Stimulated activated naive B cell treated with anti-CD40 and anti-IgM and Interleukin-4, amounts not matched to agents 10 μg/mL and 1 μg/mL and 100 μg/mL, for 72 hours (primary cell): ENCODE measurements at regions not wholly inside any gene's neighbourhood (a gene's known extent, or its start where the extent isn't known, plus 50 kb on each side); places are given as distances from the start of the nearest gene placed in this dataset.
A peak's percentile ranks its signal among the peaks of the same experiment; 100 is the strongest.

Source experiments
- ATAC-seq, 2 donors: fragments of 150-1000 bp; cut with Tn5 transposase; replicated peaks; 2 replicates each; pipeline ENCODE4 v1.10.0; 2021; ENCODE audit warnings: moderate library complexity in 1 of 2
- DNase-seq: peaks from one replicate; pipeline ENCODE4 v3.0.0; 2021
- H3K27ac Mint-ChIP-seq: one replicate; pipeline ENCODE4 v1.8.0; 2022; ENCODE audit warnings: mild to moderate bottlenecking, mixed read lengths
- H3K27me3 Mint-ChIP-seq, 2 donors: one replicate each; pipeline ENCODE4 v1.8.0; 2022; ENCODE audit warnings: mixed read lengths in 2 of 2
- H3K36me3 Mint-ChIP-seq, 2 donors: one replicate each; pipeline ENCODE4 v1.8.0; 2022; ENCODE audit warnings: mixed read lengths in 2 of 2, mild to moderate bottlenecking in 1 of 2
- H3K4me1 Mint-ChIP-seq, 2 donors: one replicate each; pipeline ENCODE4 v1.8.0; 2022; ENCODE audit warnings: mixed read lengths in 2 of 2, mild to moderate bottlenecking in 1 of 2
- H3K4me3 Mint-ChIP-seq, 2 donors: one replicate each; pipeline ENCODE4 v1.8.0; 2022; ENCODE audit warnings: mild to moderate bottlenecking in 2 of 2, mixed read lengths in 2 of 2, moderate library complexity in 1 of 2
- H3K9me3 Mint-ChIP-seq, 2 donors: one replicate each; pipeline ENCODE4 v1.8.0; 2022; ENCODE audit warnings: mixed read lengths in 2 of 2, mild to moderate bottlenecking in 1 of 2

DNA sequence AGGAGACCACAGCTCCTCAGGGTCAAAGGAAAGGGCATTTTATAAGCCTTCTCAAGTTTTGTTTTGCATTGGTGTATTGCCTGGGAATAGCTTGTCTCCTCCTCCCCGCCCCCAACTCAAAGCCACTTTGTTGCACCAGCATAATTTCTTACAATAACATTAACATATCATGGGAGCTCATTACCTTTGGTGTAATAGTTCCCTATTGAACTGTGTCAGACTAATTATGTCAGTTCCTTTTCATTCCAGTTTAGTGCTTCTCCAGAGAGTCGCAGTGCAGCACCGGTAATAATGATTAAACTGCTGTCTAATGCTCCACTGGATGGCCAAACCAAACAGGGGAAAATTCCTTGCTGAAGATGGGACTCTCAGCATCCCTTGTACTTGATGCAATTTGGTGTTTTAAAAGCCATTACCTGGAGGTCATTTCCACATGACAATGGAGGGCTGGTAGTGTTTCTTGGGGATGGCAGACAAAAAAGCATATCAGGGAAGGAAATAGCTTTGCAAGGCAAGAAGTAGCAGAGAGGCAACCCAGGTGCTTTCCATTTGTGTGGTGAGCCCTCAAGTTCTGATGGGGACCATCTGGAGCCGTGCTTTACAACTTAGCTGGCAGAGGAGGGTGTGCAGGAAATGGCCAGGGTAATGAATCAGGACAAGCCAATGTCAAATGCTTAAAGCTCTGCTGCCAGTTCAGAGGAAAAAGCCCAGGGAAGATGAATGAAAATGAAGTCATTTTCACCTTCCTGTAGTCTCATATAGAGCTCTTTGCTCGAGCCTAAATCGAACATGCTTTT lies 91.5 kb upstream of the NLRP1 start:
- ATAC-seq: peak in 1 of 2 donors; percentile 14
- Mint-ChIP-seq H3K27ac (no peak overlapping the region), H3K36me3 (no peaks in the 10 kb centered on the region), H3K27me3 (peaks cover 14 to 17% of the 10 kb centered on the region in 2 donors), H3K9me3 (peaks cover 0 to 10% of the 10 kb centered on the region in 2 donors), H3K4me3 (no peak overlapping the region), H3K4me1 (peaks cover 18 to 21% of the 10 kb centered on the region in 2 donors)
- no peak for DNase-seq

- Mint-ChIP-seq H3K27me3 (peaks cover 27% of the 10 kb centered on the region in 2 donors), H3K27ac (no peak overlapping the region), H3K4me1 (peaks cover 18 to 21% of the 10 kb centered on the region in 2 donors), H3K36me3 (no peaks in the 10 kb centered on the region), H3K9me3 (peaks cover 0 to 10% of the 10 kb centered on the region in 2 donors), H3K4me3 (no peak overlapping the region)
- DNase-seq (no peak), ATAC-seq (no peak)
These were observed 93.3 kb upstream of the NLRP1 start for GRCh38 chr17:5677620-5678019.

- peaks cover 0 to 10% of the 10 kb centered on the region in 2 donors for H3K9me3 Mint-ChIP-seq
- H3K27ac Mint-ChIP-seq: no peak overlapping the region
- H3K4me3 Mint-ChIP-seq: no peak overlapping the region
- no peak for DNase-seq
- peaks cover 26 to 30% of the 10 kb centered on the region in 2 donors for H3K27me3 Mint-ChIP-seq
- no peak for ATAC-seq
- H3K36me3 Mint-ChIP-seq: no peaks in the 10 kb centered on the region
- H3K4me1 Mint-ChIP-seq: peaks cover 12 to 17% of the 10 kb centered on the region in 2 donors
These were observed 93.9 kb upstream of the NLRP1 start for GRCh38 chr17:5678171-5678570.

- ATAC-seq (no peak), DNase-seq (no peak)
- peaks cover 25 to 27% of the 10 kb centered on the region in 2 donors for H3K27me3 Mint-ChIP-seq
- H3K9me3 Mint-ChIP-seq: peaks cover 0 to 7% of the 10 kb centered on the region in 2 donors
- no peak overlapping the region for H3K27ac Mint-ChIP-seq
- no peaks in the 10 kb centered on the region for H3K36me3 Mint-ChIP-seq
- H3K4me1 Mint-ChIP-seq: peaks cover 6 to 10% of the 10 kb centered on the region in 2 donors
- H3K4me3 Mint-ChIP-seq: no peak overlapping the region
These were observed 96.5 kb upstream of the NLRP1 start for GRCh38 chr17:5680766-5681165.

DNA sequence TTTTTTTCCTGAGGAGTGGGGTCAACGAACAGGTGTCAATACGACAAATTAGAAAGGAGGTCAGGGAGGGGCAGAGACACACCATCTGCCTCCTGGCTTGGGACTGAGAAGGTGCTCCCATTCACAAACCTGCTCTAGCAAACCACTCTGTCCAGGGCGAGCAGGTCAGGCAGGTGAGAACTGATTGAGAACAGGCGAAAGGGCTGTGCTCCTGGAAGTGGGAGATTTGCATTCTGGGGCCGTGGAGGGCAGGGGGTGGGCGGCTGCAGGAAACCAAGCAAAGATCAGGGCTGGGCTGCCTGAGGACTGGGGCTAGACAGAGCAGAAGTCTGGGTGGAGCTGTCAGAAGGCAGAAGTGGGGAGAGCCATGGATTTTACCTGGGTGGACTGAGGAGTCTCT lies 98.9 kb upstream of the NLRP1 start:
- Mint-ChIP-seq H3K27ac (no peak overlapping the region), H3K9me3 (peaks cover 0 to 7% of the 10 kb centered on the region in 2 donors), H3K4me3 (no peak overlapping the region), H3K36me3 (no peaks in the 10 kb centered on the region), H3K27me3 (peaks cover 32 to 38% of the 10 kb centered on the region in 2 donors), H3K4me1 (no peaks in the 10 kb centered on the region)
- DNase-seq: no peak
- no peak for ATAC-seq

- Mint-ChIP-seq H3K9me3 (no peaks in the 10 kb centered on the region), H3K36me3 (no peaks in the 10 kb centered on the region), H3K4me3 (no peak overlapping the region), H3K27me3 (peaks cover 42 to 47% of the 10 kb centered on the region in 2 donors), H3K4me1 (no peaks in the 10 kb centered on the region), H3K27ac (no peak overlapping the region)
- DNase-seq (no peak), ATAC-seq (no peak)
These were observed 101.8 kb upstream of the NLRP1 start for GRCh38 chr17:5686074-5686635.

- ATAC-seq (no peak), DNase-seq (no peak)
- H3K27ac Mint-ChIP-seq: no peak overlapping the region
- H3K4me3 Mint-ChIP-seq: no peak overlapping the region
- H3K4me1 Mint-ChIP-seq: no peaks in the 10 kb centered on the region
- peaks cover 32 to 37% of the 10 kb centered on the region in 2 donors for H3K27me3 Mint-ChIP-seq
- H3K9me3 Mint-ChIP-seq: no peaks in the 10 kb centered on the region
- no peaks in the 10 kb centered on the region for H3K36me3 Mint-ChIP-seq
These were observed 103.3 kb upstream of the NLRP1 start for GRCh38 chr17:5687646-5688045.

DNA sequence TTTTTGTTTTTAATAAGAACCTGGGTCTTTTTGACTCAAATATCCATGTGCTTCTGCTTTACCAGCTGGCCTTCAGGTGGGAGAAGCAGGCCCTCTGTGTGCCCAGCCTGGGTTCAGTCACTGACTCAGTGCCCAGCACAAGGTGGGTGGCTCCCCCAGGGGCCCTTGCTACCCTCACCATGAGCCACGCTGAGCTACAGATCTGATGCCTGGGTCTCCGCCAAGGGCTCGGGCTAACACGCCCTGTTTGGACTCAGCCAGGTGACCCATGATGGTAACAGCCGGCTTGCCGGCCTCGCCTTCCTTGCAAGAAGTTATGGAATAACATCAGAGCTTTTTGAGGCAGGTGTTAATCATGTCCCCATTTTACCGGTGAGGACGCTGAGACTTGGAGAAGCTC lies 109.5 kb upstream of the NLRP1 start:
- Mint-ChIP-seq H3K4me3 (no peak overlapping the region), H3K27ac (no peak overlapping the region), H3K36me3 (no peaks in the 10 kb centered on the region), H3K9me3 (no peaks in the 10 kb centered on the region), H3K27me3 (peaks cover 22 to 34% of the 10 kb centered on the region in 2 donors), H3K4me1 (no peaks in the 10 kb centered on the region)
- DNase-seq (no peak), ATAC-seq (no peak)

- DNase-seq: no peak
- H3K27me3 Mint-ChIP-seq: peaks cover 20 to 32% of the 10 kb centered on the region in 2 donors
- no peaks in the 10 kb centered on the region for H3K36me3 Mint-ChIP-seq
- ATAC-seq: no peak
- H3K4me1 Mint-ChIP-seq: no peaks in the 10 kb centered on the region
- H3K27ac Mint-ChIP-seq: no peak overlapping the region
- H3K9me3 Mint-ChIP-seq: peaks cover 0 to 2% of the 10 kb centered on the region in 2 donors
- no peak overlapping the region for H3K4me3 Mint-ChIP-seq
These were observed 110.2 kb upstream of the NLRP1 start for GRCh38 chr17:5694551-5694950.

DNA sequence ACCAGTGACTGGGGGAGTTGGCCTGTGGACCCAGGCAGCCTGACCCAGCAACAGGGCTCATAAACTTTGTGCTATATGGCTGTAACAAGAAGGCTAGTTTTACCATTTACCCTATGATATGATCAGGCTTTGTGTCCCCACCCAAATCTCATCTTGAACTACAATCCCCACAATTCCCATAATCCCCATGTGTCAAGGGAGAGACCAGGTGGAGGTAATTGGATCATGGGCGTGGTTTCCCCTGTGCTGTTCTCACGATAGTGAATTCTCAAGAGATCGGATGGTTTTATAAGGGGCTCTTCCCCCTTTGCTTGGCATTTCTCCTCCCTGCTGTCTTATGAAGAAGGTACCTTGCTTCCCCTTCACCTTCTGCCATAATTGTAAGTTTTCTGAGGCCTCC lies 111.2 kb upstream of the NLRP1 start:
- no peak overlapping the region for H3K4me3 Mint-ChIP-seq
- H3K27me3 Mint-ChIP-seq: peaks cover 13 to 26% of the 10 kb centered on the region in 2 donors
- no peaks in the 10 kb centered on the region for H3K4me1 Mint-ChIP-seq
- no peak for ATAC-seq
- H3K9me3 Mint-ChIP-seq: peaks cover 0 to 2% of the 10 kb centered on the region in 2 donors
- H3K36me3 Mint-ChIP-seq: no peaks in the 10 kb centered on the region
- DNase-seq: no peak
- no peak overlapping the region for H3K27ac Mint-ChIP-seq

DNA sequence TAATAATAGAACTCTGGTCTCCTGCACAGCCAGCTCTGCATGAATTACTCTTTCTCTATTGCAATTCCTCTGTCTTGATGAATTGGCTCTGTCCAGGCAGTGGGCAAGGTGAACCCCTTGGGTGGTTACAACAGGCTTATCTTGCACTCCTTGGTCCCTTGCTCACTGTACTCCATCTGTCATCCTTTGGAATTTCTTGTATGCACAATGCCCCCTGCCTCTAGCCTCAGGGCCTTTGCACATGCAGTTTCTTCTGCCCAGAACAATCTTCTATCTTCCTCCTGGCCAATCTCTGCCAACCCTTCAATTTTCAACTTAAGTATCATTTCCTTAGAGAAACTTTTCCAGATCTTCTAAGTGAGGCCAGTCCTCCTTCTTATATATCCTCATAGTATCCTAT lies 114.7 kb upstream of the NLRP1 start:
- no peak for DNase-seq
- ATAC-seq: no peak
- Mint-ChIP-seq H3K4me3 (no peak overlapping the region), H3K36me3 (no peaks in the 10 kb centered on the region), H3K27me3 (peaks cover 34 to 55% of the 10 kb centered on the region in 2 donors), H3K4me1 (no peaks in the 10 kb centered on the region), H3K9me3 (peaks cover 3 to 7% of the 10 kb centered on the region in 2 donors), H3K27ac (no peak overlapping the region)

DNA sequence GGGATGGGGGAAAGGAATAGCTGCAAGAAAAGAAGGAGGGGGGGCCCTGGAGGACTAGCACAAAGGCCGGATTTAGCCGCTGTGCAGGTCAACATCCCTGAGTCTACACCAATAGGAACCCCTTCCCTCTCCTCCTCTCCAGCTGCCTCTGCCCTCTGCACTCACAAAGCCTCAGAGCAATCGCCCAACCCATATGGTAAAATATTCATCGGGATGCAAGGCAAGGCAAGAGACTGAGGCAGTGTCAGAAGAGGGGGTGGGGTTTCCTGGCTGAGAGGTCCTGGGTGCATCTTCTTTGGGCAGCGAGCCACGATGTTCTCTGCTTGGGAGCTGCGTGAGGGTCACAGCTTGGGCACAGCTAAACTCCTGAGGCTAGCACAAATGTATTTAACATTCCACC lies 115.5 kb upstream of the NLRP1 start:
- peaks cover 3 to 7% of the 10 kb centered on the region in 2 donors for H3K9me3 Mint-ChIP-seq
- ATAC-seq: no peak
- no peak overlapping the region for H3K4me3 Mint-ChIP-seq
- peaks cover 36 to 56% of the 10 kb centered on the region in 2 donors for H3K27me3 Mint-ChIP-seq
- H3K27ac Mint-ChIP-seq: no peak overlapping the region
- DNase-seq: no peak
- H3K4me1 Mint-ChIP-seq: no peaks in the 10 kb centered on the region
- H3K36me3 Mint-ChIP-seq: no peaks in the 10 kb centered on the region

DNA sequence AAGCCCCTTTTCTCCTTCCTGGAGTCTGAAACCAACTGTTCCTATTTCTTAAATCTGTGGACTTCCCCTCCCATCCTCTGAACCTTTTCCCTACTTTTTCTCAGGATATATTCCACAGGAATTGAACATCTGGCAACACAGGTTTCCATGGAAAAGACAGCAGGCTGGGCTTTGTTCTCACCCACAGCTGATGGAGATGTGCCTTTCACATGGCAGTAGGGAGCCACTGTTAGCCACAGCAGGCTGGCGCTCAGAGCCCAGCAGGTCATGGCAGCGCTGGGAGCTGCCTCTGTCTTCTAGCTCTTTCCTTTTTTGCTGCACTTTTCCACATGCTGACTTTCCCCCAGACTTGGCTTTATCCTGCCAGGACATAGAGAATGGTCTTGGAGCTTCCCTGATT lies 116.4 kb upstream of the NLRP1 start:
- ATAC-seq (no peak), DNase-seq (no peak)
- Mint-ChIP-seq H3K27ac (no peak overlapping the region), H3K4me1 (no peaks in the 10 kb centered on the region), H3K9me3 (peaks cover 3 to 7% of the 10 kb centered on the region in 2 donors), H3K36me3 (no peaks in the 10 kb centered on the region), H3K27me3 (peaks cover 41 to 59% of the 10 kb centered on the region in 2 donors), H3K4me3 (no peak overlapping the region)

GRCh38 chr17:5701381-5701780 lies 117.1 kb upstream of the NLRP1 start:
- Mint-ChIP-seq H3K4me1 (no peaks in the 10 kb centered on the region), H3K4me3 (no peak overlapping the region), H3K9me3 (peaks cover 3 to 7% of the 10 kb centered on the region in 2 donors), H3K27me3 (peaks cover 41 to 57% of the 10 kb centered on the region in 2 donors), H3K36me3 (no peaks in the 10 kb centered on the region), H3K27ac (no peak overlapping the region)
- no peak for DNase-seq
- no peak for ATAC-seq

DNA sequence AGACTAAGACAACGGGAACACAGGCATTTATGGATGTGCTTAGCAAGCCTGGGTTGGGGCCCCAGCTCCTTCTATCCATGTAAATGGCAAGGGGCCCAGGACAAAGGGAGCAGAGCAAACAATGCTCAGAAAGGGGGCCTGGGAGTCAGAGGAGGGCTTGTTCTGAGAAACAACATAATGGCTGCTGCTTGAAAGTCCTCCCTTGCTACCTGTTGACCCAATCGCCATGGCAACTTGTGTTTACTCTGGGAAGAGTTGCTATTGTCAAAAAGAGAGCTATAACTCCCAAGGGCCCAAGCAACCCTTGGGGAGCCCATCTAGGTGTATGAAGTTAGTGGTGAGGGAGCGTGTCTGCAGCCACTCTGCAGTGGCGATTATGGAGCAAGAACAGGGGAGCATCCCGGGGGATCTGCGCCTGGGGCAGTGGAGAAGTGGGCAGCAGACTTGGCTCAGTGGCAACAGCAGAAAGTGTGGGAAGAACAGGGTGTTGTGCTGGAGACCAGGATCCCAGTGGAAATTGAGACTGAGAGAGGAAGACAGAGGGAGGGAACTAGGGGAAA lies 118.7 kb upstream of the NLRP1 start:
- Mint-ChIP-seq H3K9me3 (peaks cover 3 to 7% of the 10 kb centered on the region in 2 donors), H3K4me1 (no peaks in the 10 kb centered on the region)

More for the DNA sequence above, 118.7 kb upstream of the NLRP1 start:
- Mint-ChIP-seq H3K27me3 (peaks cover 37 to 55% of the 10 kb centered on the region in 2 donors), H3K27ac (no peak overlapping the region), H3K4me3 (no peak overlapping the region), H3K36me3 (no peaks in the 10 kb centered on the region)
- ATAC-seq (no peak), DNase-seq (no peak)
